Left lobe of liver (tissue), 2 donors: ENCODE measurements at regions not wholly inside any gene's neighbourhood (a gene's known extent, or its start where the extent isn't known, plus 50 kb on each side); places are given as distances from the start of the nearest gene placed in this dataset.

Experiments
- ATAC-seq: fragments of 200-7000 bp; cut with Tn5 transposase; one replicate; pipeline ENCODE4 v1.9.1; 2020; ENCODE audit warnings: mild to moderate bottlenecking, moderate library complexity
- DNase-seq: peaks from one replicate; pipeline ENCODE4 v3.0.0-alpha.2; 2020; ENCODE audit warnings: low spot score
- donor health status: DM: no; HTN: no; CAD: no; lungs with moderate emphysema.
- donor health status: DM: no; HTN: yes; CAD: no.

- DNase-seq (no peak), ATAC-seq (peak; percentile 67)
Measured at GRCh38 chr5:57695179-57695578, 212.6 kb upstream of the ACTBL2 start.

GRCh38 chr5:57693488-57694305 lies 211.1 kb upstream of the ACTBL2 start:
- no peak for ATAC-seq
- DNase-seq = no peak

- peak; percentile 88 for ATAC-seq
- peak; percentile 84 for DNase-seq
Measured at GRCh38 chr5:57692582-57693487, 210.2 kb upstream of the ACTBL2 start.

GRCh38 chr5:57690724-57691123 lies 208.1 kb upstream of the ACTBL2 start:
- DNase-seq (no peak), ATAC-seq (no peak)

GRCh38 chr5:57687596-57687995 lies 205.0 kb upstream of the ACTBL2 start:
- DNase-seq (no peak), ATAC-seq (no peak)

GRCh38 chr5:57685516-57686255 lies 203.1 kb upstream of the ACTBL2 start:
- DNase-seq (no peak), ATAC-seq (peak; percentile 58)

GRCh38 chr5:57684299-57684702 lies 201.7 kb upstream of the ACTBL2 start:
- ATAC-seq (peak; percentile 27), DNase-seq (no peak)

GRCh38 chr5:57683036-57683630 lies 200.5 kb upstream of the ACTBL2 start:
- ATAC-seq = no peak
- DNase-seq = no peak

GRCh38 chr5:57681942-57682341 lies 199.3 kb upstream of the ACTBL2 start:
- DNase-seq (no peak), ATAC-seq (no peak)

GRCh38 chr5:57680686-57681085 lies 198.1 kb upstream of the ACTBL2 start:
- DNase-seq = no peak
- no peak for ATAC-seq

GRCh38 chr5:57677235-57677634 lies 194.6 kb upstream of the ACTBL2 start:
- no peak for ATAC-seq
- no peak for DNase-seq

- no peak for ATAC-seq
- no peak for DNase-seq
Measured at GRCh38 chr5:57676222-57677098, 193.8 kb upstream of the ACTBL2 start.

- DNase-seq (no peak), ATAC-seq (no peak)
Measured at GRCh38 chr5:57675236-57675635, 192.6 kb upstream of the ACTBL2 start.

GRCh38 chr5:57671371-57671770 lies 188.8 kb upstream of the ACTBL2 start:
- no peak for ATAC-seq
- DNase-seq = no peak

GRCh38 chr5:57666582-57666981 lies 184.0 kb upstream of the ACTBL2 start:
- no peak for ATAC-seq
- DNase-seq = no peak

GRCh38 chr5:57665146-57665936 lies 182.7 kb upstream of the ACTBL2 start:
- DNase-seq (no peak), ATAC-seq (no peak)

GRCh38 chr5:57664700-57665099 lies 182.1 kb upstream of the ACTBL2 start:
- DNase-seq = no peak
- ATAC-seq = no peak

- DNase-seq = no peak
- ATAC-seq = no peak
Measured at GRCh38 chr5:57663466-57663865, 180.9 kb upstream of the ACTBL2 start.

- ATAC-seq (peak; percentile 23), DNase-seq (no peak)
Measured at GRCh38 chr5:57662991-57663390, 180.4 kb upstream of the ACTBL2 start.
